ENCODE measurements at regions not wholly inside any gene's neighbourhood (a gene's known extent, or its start where the extent isn't known, plus 50 kb on each side); places are given as distances from the start of the nearest gene placed in this dataset.
A peak's percentile ranks its signal among the peaks of the same experiment; 100 is the strongest.

- TF ChIP-seq ZNF462 (CRISPR knock-in tag; IDR thresholded peaks at IDR 0.05) (no peak), STAT1 (IDR thresholded peaks at IDR 0.05; ENCODE audit: unreplicated experiment) (no peak), ETS1 (IDR thresholded peaks at IDR 0.05) (no peak)
These were observed 622.4 kb downstream of the CHSY3 start (continued) for GRCh38 chr5:130526708-130527107.

GRCh38 chr5:130520211-130520610, 615.9 kb downstream of the CHSY3 start:
- Mint-ChIP-seq H3K27me3 (ENCODE audit: insufficient read depth, low read depth, poor library complexity) (no peaks in the 10 kb centered on the region), H3K4me1 (peaks cover 5% of the 10 kb centered on the region; the same call in 2 of the 3 replicates), H3K4me3 (no peak overlapping the region), H3K9me3 (no peaks in the 10 kb centered on the region; the same call in 2 of the 3 replicates), H3K36me3 (ENCODE audit: low read depth) (no peaks in the 10 kb centered on the region), H3K27ac (0 out of 2 replicates have a peak overlapping the region, but pooled peaks have one; percentile 71)
- no peaks in the 10 kb centered on the region for H3K27me3 ChIP-seq (ENCODE audit: insufficient read depth)
- no peak overlapping the region for H3K4me3 ChIP-seq
- H3K9me2 ChIP-seq (ENCODE audit: insufficient read depth): no peaks in the 10 kb centered on the region; the same call in 1 of the 2 replicates
- DNase-seq (ENCODE audit: low spot score): peak; percentile 28
- TF ChIP-seq ZNF331 (CRISPR knock-in tag; IDR thresholded peaks at IDR 0.05; ENCODE audit: low read depth) (no peak), EZH2phosphoT487 (IDR thresholded peaks at IDR 0.05; ENCODE audit: unreplicated experiment) (no peak), CREB1 (CRISPR knock-in tag; IDR thresholded peaks at IDR 0.05; ENCODE audit: low read depth) (no peak), ZNF114 (CRISPR knock-in tag; IDR thresholded peaks at IDR 0.05) (no peak)
- no peak overlapping the region for H2AFZ ChIP-seq
- ATAC-seq: peak; percentile 70
- H3K4me2 ChIP-seq: no peak overlapping the region
- H4K20me1 ChIP-seq (replicated peaks; ENCODE audit: insufficient read depth): no peaks in the 10 kb centered on the region
- H3K27ac ChIP-seq (ENCODE audit: low read depth): no peak overlapping the region
- no peaks in the 10 kb centered on the region for H3K79me2 ChIP-seq (replicated peaks; ENCODE audit: insufficient read depth)
- H3K36me3 ChIP-seq (ENCODE audit: insufficient read depth): no peaks in the 10 kb centered on the region
- H3F3A ChIP-seq (replicated peaks; ENCODE audit: low read depth): no peaks in the 10 kb centered on the region
- H3K4me1 ChIP-seq (ENCODE audit: insufficient read depth): peaks cover 8% of the 10 kb centered on the region

Data from GM23338 (cell line).